Neural progenitor cell (in vitro differentiated cells): ENCODE measurements at regions not wholly inside any gene's neighbourhood (a gene's known extent, or its start where the extent isn't known, plus 50 kb on each side); places are given as distances from the start of the nearest gene placed in this dataset.
A peak's percentile ranks its signal among the peaks of the same experiment; 100 is the strongest.

Source experiments
- DNase-seq: peaks from one replicate; pipeline ENCODE4 v3.0.0-alpha.2; 2016; ENCODE audit warnings: low spot score
- H2AFZ ChIP-seq: fragments of 200-600 bp; sonication (generic); replicated peaks from 2 replicates; pipeline ENCODE4 v1.6.1; 2016; ENCODE audit warnings: antibody characterized with exemption
- H3F3A ChIP-seq: fragments of 200-600 bp; sonication (generic); 2 replicates; pipeline ENCODE4 v1.6.1; 2016; ENCODE audit warnings: antibody characterized with exemption, low read depth
- H3K27ac ChIP-seq: fragments of 200-600 bp; sonication (generic); 2 replicates; pipeline ENCODE4 v1.5.1; 2016; ENCODE audit warnings: mild to moderate bottlenecking
- H3K27me3 ChIP-seq: fragments of 200-600 bp; sonication (generic); 2 replicates; pipeline ENCODE4 v1.6.1; 2016; ENCODE audit warnings: mild to moderate bottlenecking, moderate library complexity
- H3K36me3 ChIP-seq: fragments of 200-600 bp; sonication (generic); 2 replicates; pipeline ENCODE4 v1.5.1; 2016
- H3K4me1 ChIP-seq: fragments of 200-600 bp; sonication (generic); 2 replicates; pipeline ENCODE4 v1.6.1; 2016; ENCODE audit warnings: mixed run types
- H3K4me2 ChIP-seq: fragments of 200-600 bp; sonication (generic); 2 replicates; pipeline ENCODE4 v1.6.1; 2016
- H3K4me3 ChIP-seq: fragments of 200-600 bp; sonication (generic); 2 replicates; pipeline ENCODE4 v1.5.1; 2016
- H3K79me2 ChIP-seq: fragments of 200-600 bp; sonication (generic); 2 replicates; pipeline ENCODE4 v1.6.1; 2016; ENCODE audit warnings: low read depth
- H3K9ac ChIP-seq: fragments of 200-600 bp; sonication (generic); 2 replicates; pipeline ENCODE4 v1.6.1; 2016
- H3K9me3 ChIP-seq: fragments of 200-600 bp; sonication (generic); 2 replicates; pipeline ENCODE4 v1.5.1; 2016; ENCODE audit warnings: low read depth
- H4K20me1 ChIP-seq: fragments of 200-600 bp; sonication (generic); 2 replicates; pipeline ENCODE4 v1.6.1; 2016; ENCODE audit warnings: low read depth
- H3K27ac Mint-ChIP-seq: 3 replicates; pipeline ENCODE4 v1.8.0; 2021; ENCODE audit warnings: mixed read lengths
- H3K27me3 Mint-ChIP-seq: 2 replicates; pipeline ENCODE4 v1.8.0; 2022; ENCODE audit warnings: low read depth, mild to moderate bottlenecking, inconsistent platforms, moderate library complexity, mixed read lengths; ENCODE audit not compliant: insufficient read depth
- H3K36me3 Mint-ChIP-seq: 3 replicates; pipeline ENCODE4 v1.8.0; 2021; ENCODE audit warnings: mixed read lengths
- H3K4me1 Mint-ChIP-seq: 3 replicates; pipeline ENCODE4 v1.8.0; 2021; ENCODE audit warnings: mixed read lengths
- H3K4me3 Mint-ChIP-seq: 3 replicates; pipeline ENCODE4 v1.8.0; 2021; ENCODE audit warnings: mild to moderate bottlenecking, moderate library complexity, mixed read lengths
- H3K9me3 Mint-ChIP-seq: 3 replicates; pipeline ENCODE4 v1.8.0; 2020; ENCODE audit warnings: mixed read lengths
- CTCF ChIP-seq: fragments of 200-600 bp; sonication (generic); IDR thresholded peaks from 2 replicates; pipeline ENCODE4 v1.5.1; 2017; ENCODE audit warnings: antibody characterized with exemption, mild to moderate bottlenecking
- EZH2 ChIP-seq: fragments of 200-600 bp; sonication (generic); IDR thresholded peaks from 2 replicates; pipeline ENCODE4 v1.6.1; 2017; ENCODE audit warnings: antibody characterized with exemption, mild to moderate bottlenecking, moderate library complexity
- EZH2phosphoT487 ChIP-seq: fragments of 200-600 bp; sonication (generic); IDR thresholded peaks from 2 replicates; pipeline ENCODE4 v1.6.1; 2017; ENCODE audit warnings: antibody characterized with exemption

- Histone ChIP-seq H3K36me3 (no peaks in the 10 kb centered on the region), H3K9ac (no peak overlapping the region), H3F3A (no peaks in the 10 kb centered on the region), H3K79me2 (no peaks in the 10 kb centered on the region), H3K9me3 (no peaks in the 10 kb centered on the region), H3K4me3 (no peak overlapping the region), H3K27ac (no peak overlapping the region), H3K4me2 (no peak overlapping the region), H3K4me1 (no peaks in the 10 kb centered on the region), H2AFZ (peak overlapping the region; percentile 85), H3K27me3 (no peaks in the 10 kb centered on the region), H4K20me1 (no peaks in the 10 kb centered on the region)
- Mint-ChIP-seq H3K9me3 (peaks cover 9% of the 10 kb centered on the region), H3K4me3 (no peak overlapping the region), H3K4me1 (peaks cover 4% of the 10 kb centered on the region), H3K36me3 (no peaks in the 10 kb centered on the region), H3K27me3 (no peaks in the 10 kb centered on the region), H3K27ac (no peak overlapping the region)
- TF ChIP-seq EZH2: no peak
- no peak for TF ChIP-seq EZH2phosphoT487
- no peak for TF ChIP-seq CTCF
- no peak for DNase-seq
Measured at GRCh38 chr1:168887381-168887780, 158.4 kb upstream of the DPT start.

GRCh38 chr1:168888418-168888817, 159.4 kb upstream of the DPT start:
- H3K36me3 Mint-ChIP-seq: no peaks in the 10 kb centered on the region
- no peak overlapping the region for H3K4me3 ChIP-seq
- H3K4me3 Mint-ChIP-seq: no peak overlapping the region
- no peak overlapping the region for H3K4me2 ChIP-seq
- no peak for DNase-seq
- no peak for TF ChIP-seq EZH2phosphoT487
- TF ChIP-seq CTCF: no peak
- TF ChIP-seq EZH2: no peak
- no peaks in the 10 kb centered on the region for H3K27me3 ChIP-seq
- H3K4me1 Mint-ChIP-seq: peaks cover 4% of the 10 kb centered on the region
- no peaks in the 10 kb centered on the region for H3K36me3 ChIP-seq
- H3K9ac ChIP-seq: no peak overlapping the region
- no peaks in the 10 kb centered on the region for H3K4me1 ChIP-seq
- no peaks in the 10 kb centered on the region for H3F3A ChIP-seq
- H2AFZ ChIP-seq: no peak overlapping the region
- H3K79me2 ChIP-seq: no peaks in the 10 kb centered on the region
- H3K27ac Mint-ChIP-seq: no peak overlapping the region
- H3K9me3 ChIP-seq: no peaks in the 10 kb centered on the region
- no peak overlapping the region for H3K27ac ChIP-seq
- peaks cover 9% of the 10 kb centered on the region for H3K9me3 Mint-ChIP-seq
- no peaks in the 10 kb centered on the region for H3K27me3 Mint-ChIP-seq
- H4K20me1 ChIP-seq: no peaks in the 10 kb centered on the region

DNA sequence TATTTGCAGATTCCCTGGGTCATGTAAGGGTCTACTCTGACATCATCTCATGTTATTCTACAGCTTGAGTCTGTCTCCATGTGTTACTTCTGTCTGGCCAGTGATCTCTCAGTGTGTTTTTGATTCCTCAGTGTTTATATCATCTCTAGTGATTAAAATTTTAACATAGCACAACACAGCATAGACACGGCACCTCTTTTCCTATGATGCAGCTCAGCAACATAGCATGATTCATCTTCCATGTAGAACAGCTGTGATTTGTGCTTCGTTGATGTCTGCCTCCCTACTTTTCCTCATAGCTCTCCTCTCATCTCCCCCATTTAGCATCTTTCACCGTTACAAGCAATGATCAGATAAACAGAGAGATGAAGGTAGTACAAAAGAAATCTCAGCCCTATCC, 163.9 kb upstream of the DPT start:
- H3K9ac ChIP-seq: no peak overlapping the region
- no peaks in the 10 kb centered on the region for H3F3A ChIP-seq
- no peaks in the 10 kb centered on the region for H3K79me2 ChIP-seq
- H3K4me1 Mint-ChIP-seq: peaks cover 4% of the 10 kb centered on the region
- H3K9me3 ChIP-seq: no peaks in the 10 kb centered on the region
- no peak for DNase-seq
- H3K27me3 ChIP-seq: no peaks in the 10 kb centered on the region
- H3K27me3 Mint-ChIP-seq: peaks cover 4% of the 10 kb centered on the region
- no peak overlapping the region for H3K27ac Mint-ChIP-seq
- peaks cover 2% of the 10 kb centered on the region for H3K9me3 Mint-ChIP-seq
- H3K4me3 Mint-ChIP-seq: no peak overlapping the region
- H3K36me3 ChIP-seq: no peaks in the 10 kb centered on the region
- no peak overlapping the region for H3K27ac ChIP-seq
- no peak overlapping the region for H3K4me3 ChIP-seq
- no peaks in the 10 kb centered on the region for H4K20me1 ChIP-seq
- TF ChIP-seq EZH2: no peak
- no peak for TF ChIP-seq EZH2phosphoT487
- TF ChIP-seq CTCF: no peak
- H3K4me1 ChIP-seq: no peaks in the 10 kb centered on the region
- H3K36me3 Mint-ChIP-seq: no peaks in the 10 kb centered on the region
- peak overlapping the region; percentile 14 for H2AFZ ChIP-seq
- no peak overlapping the region for H3K4me2 ChIP-seq
